H1 (cell line): ENCODE measurements at regions not wholly inside any gene's neighbourhood (a gene's known extent, or its start where the extent isn't known, plus 50 kb on each side); places are given as distances from the start of the nearest gene placed in this dataset.

ENCODE experiments used
- CTCF ChIA-PET: fragments of 300-600 bp; sonication (Branson Sonifier 250); formaldehyde crosslinking; loops from one replicate; lab custom pipeline; 2021; ENCODE audit not compliant: partially characterized antibody; lab: Charles Lee
- POLR2A ChIA-PET: fragments of 300-600 bp; sonication (Branson Sonifier 250); formaldehyde crosslinking; loops from one replicate; lab custom pipeline; 2021; ENCODE audit warnings: inconsistent platforms; ENCODE audit not compliant: partially characterized antibody; lab: Charles Lee
- DNase-seq, 2 experiments: peaks; one replicate each; pipeline versions ENCODE4 v3.0.0 to v3.0.0-alpha.2; 2010 to 2022; ENCODE audit warnings: low spot score in 2 of 2, low read depth in 1 of 2, mixed read lengths in 1 of 2
- FAIRE-seq: peaks from 2 replicates; lab custom pipeline; 2011; peaks lifted over from hg19 to GRCh38; lab: Jason Lieb, UNC
- H2AFZ ChIP-seq: 2 replicates; pipeline ENCODE4 v1.8.1; 2012; ENCODE audit warnings: low read length, inconsistent platforms
- H2AK5ac ChIP-seq: 2 replicates; pipeline ENCODE4 v1.6.1; 2013; ENCODE audit warnings: low read depth, low read length
- H2BK120ac ChIP-seq: replicated peaks from 2 replicates; pipeline ENCODE3; 2013; ENCODE audit warnings: low read depth, low read length, inconsistent platforms
- H2BK12ac ChIP-seq: 2 replicates; pipeline ENCODE4 v1.6.1; 2013; ENCODE audit warnings: low read depth, low read length
- H2BK15ac ChIP-seq: 2 replicates; pipeline ENCODE4 v1.6.1; 2013; ENCODE audit warnings: low read length
- H2BK20ac ChIP-seq: 2 replicates; pipeline ENCODE4 v1.6.1; 2013; ENCODE audit warnings: low read length
- H2BK5ac ChIP-seq: 2 replicates; pipeline ENCODE4 v1.6.1; 2013; ENCODE audit warnings: low read depth, low read length
- H3K14ac ChIP-seq: 2 replicates; pipeline ENCODE4 v1.6.1; 2013; ENCODE audit warnings: inconsistent platforms; ENCODE audit not compliant: insufficient read length
- H3K18ac ChIP-seq: 2 replicates; pipeline ENCODE4 v1.6.1; 2013; ENCODE audit warnings: low read length; ENCODE audit errors: extremely low read depth
- H3K23ac ChIP-seq: 2 replicates; pipeline ENCODE4 v1.6.1; 2013; ENCODE audit warnings: inconsistent platforms; ENCODE audit not compliant: insufficient read length
- H3K23me2 ChIP-seq: 2 replicates; pipeline ENCODE4 v1.6.1; 2013; ENCODE audit warnings: low read depth, low read length
- H3K27ac ChIP-seq: 2 replicates; pipeline ENCODE4 v1.6.1; 2011; ENCODE audit warnings: low read depth, low read length, inconsistent platforms
- H3K27me3 ChIP-seq, 4 experiments: replicated peaks in 1 of 4; 1 replicate in 1 of 4; 2 replicates in 3 of 4; pipeline versions ENCODE4 v1.6.1 to v1.8.1; 2011 to 2013; ENCODE audit warnings: low read length in 3 of 4, mild to moderate bottlenecking in 3 of 4, inconsistent platforms in 2 of 4, mixed read lengths in 2 of 4, moderate library complexity in 1 of 4; ENCODE audit not compliant: control insufficient read depth in 3 of 4, insufficient read depth in 3 of 4; ENCODE audit errors: extremely low read depth in 1 of 4
- H3K36me3 ChIP-seq, 4 experiments: 2 replicates each; pipeline versions ENCODE4 v1.6.1 to v1.8.1; 2011 to 2013; ENCODE audit warnings: mild to moderate bottlenecking in 4 of 4, low read length in 3 of 4, moderate library complexity in 2 of 4, control low read depth in 1 of 4, inconsistent platforms in 1 of 4; ENCODE audit not compliant: insufficient read depth in 4 of 4, control insufficient read depth in 2 of 4
- H3K4ac ChIP-seq: replicated peaks from 2 replicates; pipeline ENCODE3; 2013; ENCODE audit warnings: low read length, low read depth, mixed read lengths, inconsistent platforms; ENCODE audit not compliant: insufficient read length
- H3K4me1 ChIP-seq, 4 experiments: replicated peaks in 1 of 4; 1 replicate in 1 of 4; 2 replicates in 3 of 4; pipeline versions ENCODE4 v1.6.1 to v1.8.1; 2011 to 2013; ENCODE audit warnings: low read length in 3 of 4, inconsistent platforms in 2 of 4, mixed read lengths in 1 of 4; ENCODE audit not compliant: insufficient read depth in 4 of 4, control insufficient read depth in 3 of 4
- H3K4me2 ChIP-seq, 2 experiments: 2 replicates each; pipeline versions ENCODE4 v1.6.1 to v1.8.1; 2011 to 2013; ENCODE audit warnings: low read depth in 2 of 2, low read length in 2 of 2, control low read depth in 1 of 2, inconsistent platforms in 1 of 2, mild to moderate bottlenecking in 1 of 2; ENCODE audit not compliant: insufficient read depth in 1 of 2
- H3K4me3 ChIP-seq, 4 experiments: fragments of 200-600, 300-600 bp in 1 of 4; sonication (generic), shearing (Covaris generic), sonication (Bioruptor Twin) in 1 of 4; 2 replicates each; pipeline versions ENCODE4 v1.5.1 to v1.8.1; 2011 to 2016; ENCODE audit warnings: low read length in 4 of 4, low read depth in 3 of 4, control low read depth in 2 of 4, inconsistent platforms in 2 of 4, mild to moderate bottlenecking in 2 of 4, mixed read lengths in 1 of 4, moderate library complexity in 1 of 4; ENCODE audit not compliant: insufficient read depth in 2 of 4; ENCODE audit errors: extremely low read depth in 1 of 4
- H3K56ac ChIP-seq: replicated peaks from 2 replicates; pipeline ENCODE3; 2013; ENCODE audit warnings: low read depth, mild to moderate bottlenecking, mixed read lengths, low read length, inconsistent platforms; ENCODE audit not compliant: insufficient read length
- H3K79me1 ChIP-seq: 2 replicates; pipeline ENCODE4 v1.6.1; 2013; ENCODE audit warnings: low read depth, low read length, control low read depth
- H3K79me2 ChIP-seq, 2 experiments: 2 replicates each; pipeline versions ENCODE4 v1.6.1 to v1.8.1; 2012 to 2013; ENCODE audit warnings: low read length in 2 of 2, mild to moderate bottlenecking in 2 of 2, inconsistent platforms in 1 of 2; ENCODE audit not compliant: insufficient read depth in 2 of 2, control insufficient read depth in 1 of 2
- H3K9ac ChIP-seq, 4 experiments: replicated peaks in 1 of 4; 1 replicate in 1 of 4; 2 replicates in 3 of 4; pipeline versions ENCODE4 v1.6.1 to v1.8.1; 2011 to 2013; ENCODE audit warnings: low read depth in 3 of 4, low read length in 3 of 4, control low read depth in 2 of 4, mild to moderate bottlenecking in 2 of 4, moderate library complexity in 2 of 4, inconsistent platforms in 1 of 4; ENCODE audit errors: extremely low read depth in 1 of 4
- H3K9me3 ChIP-seq, 2 experiments: 2 replicates each; pipeline versions ENCODE4 v1.6.1 to v1.8.1; 2012 to 2013; ENCODE audit warnings: mild to moderate bottlenecking in 2 of 2, moderate library complexity in 2 of 2, control low read depth in 1 of 2, inconsistent platforms in 1 of 2, low read depth in 1 of 2, low read length in 1 of 2, mixed read lengths in 1 of 2; ENCODE audit not compliant: insufficient read depth in 2 of 2
- H4K20me1 ChIP-seq, 2 experiments: replicated peaks in 1 of 2; 2 replicates each; pipeline versions ENCODE3 to v1.8.1; 2011 to 2013; ENCODE audit warnings: inconsistent platforms in 2 of 2, low read length in 2 of 2, mild to moderate bottlenecking in 1 of 2; ENCODE audit not compliant: insufficient read depth in 2 of 2, control insufficient read depth in 1 of 2
- H4K5ac ChIP-seq: 2 replicates; pipeline ENCODE4 v1.6.1; 2013; ENCODE audit warnings: low read length, low read depth, mixed read lengths, inconsistent platforms; ENCODE audit not compliant: insufficient read length
- H4K8ac ChIP-seq: 2 replicates; pipeline ENCODE4 v1.8.0; 2013; ENCODE audit warnings: mild to moderate bottlenecking, moderate library complexity, low read length, inconsistent platforms; ENCODE audit not compliant: insufficient read depth; ENCODE audit errors: extremely low read depth
- H4K91ac ChIP-seq: replicated peaks from 2 replicates; pipeline ENCODE3; 2013; ENCODE audit warnings: low read length, mixed read lengths, inconsistent platforms; ENCODE audit not compliant: insufficient read length
- ASH2L ChIP-seq: fragments of 200-600, 300-600 bp; sonication (generic); IDR thresholded peaks from one replicate; pipeline ENCODE4 v1.7.1; 2017; ENCODE audit warnings: low read length
- BACH1 ChIP-seq: IDR thresholded peaks from 2 replicates; pipeline ENCODE4 v1.6.1; 2012; ENCODE audit warnings: low read length, improper control_type of control experiment
- BCL11A ChIP-seq, 2 experiments: IDR thresholded peaks; one replicate each; pipeline ENCODE4 v1.6.1; 2011; ENCODE audit warnings: low read depth in 2 of 2, low read length in 2 of 2, mild to moderate bottlenecking in 2 of 2
- CREB1 ChIP-seq: IDR thresholded peaks from 2 replicates; pipeline ENCODE4 v1.6.1; 2012; ENCODE audit warnings: inconsistent platforms
- E2F6 ChIP-seq: IDR thresholded peaks from 2 replicates; pipeline ENCODE4 v1.6.1; 2012; ENCODE audit warnings: inconsistent platforms
- GABPA ChIP-seq: IDR thresholded peaks from 2 replicates; pipeline ENCODE4 v1.6.1; 2011; ENCODE audit warnings: mild to moderate bottlenecking, low read length, moderate library complexity, borderline replicate concordance; ENCODE audit not compliant: insufficient read depth
- GTF2F1 ChIP-seq: IDR thresholded peaks from 2 replicates; pipeline ENCODE4 v1.6.1; 2012; ENCODE audit warnings: low read depth, low read length, improper control_type of control experiment, borderline replicate concordance
- MAFK ChIP-seq: IDR thresholded peaks from 2 replicates; pipeline ENCODE4 v1.6.1; 2012; ENCODE audit warnings: low read depth, mild to moderate bottlenecking, improper control_type of control experiment, low read length
- RFX5 ChIP-seq: IDR thresholded peaks from 2 replicates; pipeline ENCODE4 v1.6.1; 2011; ENCODE audit warnings: low read depth, low read length, improper control_type of control experiment, borderline replicate concordance
- SAP30 ChIP-seq: fragments of 300-600 bp; sonication (generic); IDR thresholded peaks from 2 replicates; pipeline ENCODE4 v1.7.1; 2012; ENCODE audit warnings: low read length, moderate library complexity, mild to moderate bottlenecking, inconsistent platforms; ENCODE audit not compliant: insufficient read depth, insufficient replicate concordance
- WGBS, 2 experiments: shearing (Covaris generic) in 1 of 2; methylation state at CpG; one replicate each; pipeline versions ENCODE4 v1.1.6 to v1.1.7; 2013 to 2015; ENCODE audit warnings: low lambda C conversion rate in 2 of 2, mixed read lengths in 2 of 2, inconsistent platforms in 1 of 2, low coverage in 1 of 2, missing lambda C conversion rate in 1 of 2; ENCODE audit not compliant: insufficient replicate concordance in 2 of 2, insufficient coverage in 1 of 2, insufficient read length in 1 of 2; ENCODE audit errors: extremely low coverage in 1 of 2, missing lambda C conversion rate in 1 of 2; 5-methylcytosine and 5-hydroxymethylcytosine counted together
- TF ChIP-seq, protein P1 (sequence below), 3 experiments: IDR thresholded peaks; 1 replicate in 2 of 3; 2 replicates in 1 of 3; pipeline versions ENCODE4 v1.5.1 to v1.6.1; 2011; ENCODE audit warnings: low read length in 3 of 3, mild to moderate bottlenecking in 3 of 3, inconsistent platforms in 2 of 3, low read depth in 1 of 3, moderate library complexity in 1 of 3; ENCODE audit not compliant: insufficient read depth in 1 of 3; ENCODE audit errors: control extremely low read depth in 1 of 3

DNA sequence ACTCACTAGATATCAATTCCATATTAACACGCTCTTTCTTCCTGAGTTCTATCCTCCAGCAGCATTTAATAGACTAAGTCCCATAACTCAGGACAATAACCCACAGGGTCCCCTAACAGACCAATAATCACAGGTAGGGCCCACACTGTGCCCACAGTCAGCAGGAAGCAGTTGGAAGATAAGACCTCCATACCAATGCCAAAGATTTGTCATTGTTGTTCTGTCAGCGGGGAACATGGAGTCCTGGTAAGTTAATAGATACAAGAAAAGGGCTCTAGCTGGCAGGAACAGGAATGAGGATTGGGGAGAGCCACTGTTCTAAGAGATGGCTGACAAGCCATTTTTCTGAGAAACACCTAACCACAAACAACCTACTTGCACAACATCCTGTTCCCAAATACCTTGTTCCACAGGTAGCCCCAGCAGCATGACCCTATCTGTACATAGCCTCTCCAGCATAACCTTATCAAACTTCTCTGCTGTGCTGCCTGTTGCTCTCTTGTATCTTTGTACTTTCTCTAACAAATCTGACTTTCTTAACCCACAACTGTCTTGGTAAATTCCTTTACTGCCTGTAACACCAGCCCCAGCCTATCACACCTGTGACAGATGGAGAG lies 142.0 kb upstream of the KCNJ15 start:
- H2BK20ac ChIP-seq, result no peak overlapping the region
- H3K14ac ChIP-seq, result no peak overlapping the region
- no peak overlapping the region for H2BK120ac ChIP-seq
- H3K27ac ChIP-seq, result no peak overlapping the region
- ChIA-PET POLR2A (no interaction called here), CTCF (no interaction called here)
- no peaks in the 10 kb centered on the region for H4K20me1 ChIP-seq
- no peak for DNase-seq
- H2BK5ac ChIP-seq, result no peak overlapping the region
- no peak overlapping the region for H3K18ac ChIP-seq
- WGBS, 2 experiments, result 95% methylated on average over 2 of the region's 2 CpGs; no CpG with 5 or more reads in 1 of the 2 experiments
- H4K5ac ChIP-seq, result no peak overlapping the region
- no peak overlapping the region for H4K8ac ChIP-seq
- H2AK5ac ChIP-seq, result no peak overlapping the region
- H3K4ac ChIP-seq, result no peak overlapping the region
- H2BK12ac ChIP-seq, result no peak overlapping the region
- H3K9me3 ChIP-seq, result peaks cover 0 to 3% of the 10 kb centered on the region in 2 experiments; a peak in 1 of 4 replicates
- H2BK15ac ChIP-seq, result no peak overlapping the region
- H3K79me1 ChIP-seq, result no peaks in the 10 kb centered on the region
- no peak overlapping the region for H3K9ac ChIP-seq
- H3K27me3 ChIP-seq, result no peaks in the 10 kb centered on the region
- H3K23ac ChIP-seq, result no peak overlapping the region
- H3K79me2 ChIP-seq, result no peaks in the 10 kb centered on the region
- H3K4me3 ChIP-seq, result no peak overlapping the region
- H3K4me1 ChIP-seq, result no peaks in the 10 kb centered on the region
- H3K4me2 ChIP-seq, result no peak overlapping the region
- H3K36me3 ChIP-seq, result no peaks in the 10 kb centered on the region
- no peak for FAIRE-seq
- no peaks in the 10 kb centered on the region; the same call in 1 of the 2 replicates for H3K23me2 ChIP-seq
- no peak overlapping the region for H4K91ac ChIP-seq
- no peak overlapping the region for H3K56ac ChIP-seq
- no peak overlapping the region for H2AFZ ChIP-seq
- TF ChIP-seq RFX5 (no peak), GTF2F1 (no peak), MAFK (no peak), E2F6 (no peak), BACH1 (no peak), GABPA (no peak), BCL11A (IDR thresholded peaks at IDR 0.05; ENCODE audit: low read depth in 2 of 2, low read length in 2 of 2) (no peak), ASH2L (no peak), CREB1 (no peak), SAP30 (no peak)
- TF ChIP-seq, protein P1, sequence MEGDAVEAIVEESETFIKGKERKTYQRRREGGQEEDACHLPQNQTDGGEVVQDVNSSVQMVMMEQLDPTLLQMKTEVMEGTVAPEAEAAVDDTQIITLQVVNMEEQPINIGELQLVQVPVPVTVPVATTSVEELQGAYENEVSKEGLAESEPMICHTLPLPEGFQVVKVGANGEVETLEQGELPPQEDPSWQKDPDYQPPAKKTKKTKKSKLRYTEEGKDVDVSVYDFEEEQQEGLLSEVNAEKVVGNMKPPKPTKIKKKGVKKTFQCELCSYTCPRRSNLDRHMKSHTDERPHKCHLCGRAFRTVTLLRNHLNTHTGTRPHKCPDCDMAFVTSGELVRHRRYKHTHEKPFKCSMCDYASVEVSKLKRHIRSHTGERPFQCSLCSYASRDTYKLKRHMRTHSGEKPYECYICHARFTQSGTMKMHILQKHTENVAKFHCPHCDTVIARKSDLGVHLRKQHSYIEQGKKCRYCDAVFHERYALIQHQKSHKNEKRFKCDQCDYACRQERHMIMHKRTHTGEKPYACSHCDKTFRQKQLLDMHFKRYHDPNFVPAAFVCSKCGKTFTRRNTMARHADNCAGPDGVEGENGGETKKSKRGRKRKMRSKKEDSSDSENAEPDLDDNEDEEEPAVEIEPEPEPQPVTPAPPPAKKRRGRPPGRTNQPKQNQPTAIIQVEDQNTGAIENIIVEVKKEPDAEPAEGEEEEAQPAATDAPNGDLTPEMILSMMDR (IDR thresholded peaks at IDR 0.05; ENCODE audit: control extremely low read depth in 1 of 3, insufficient read depth in 1 of 3, low read depth in 1 of 3, low read length in 3 of 3), result no peak
